ENCODE measurements at regions not wholly inside any gene's neighbourhood (a gene's known extent, or its start where the extent isn't known, plus 50 kb on each side); places are given as distances from the start of the nearest gene placed in this dataset.

- DNase-seq, result no peak
- no peaks in the 10 kb centered on the region for H3K9me3 ChIP-seq
- WGBS (ENCODE audit: insufficient coverage, low coverage, low lambda C conversion rate, missing lambda C conversion rate), result 84% methylated on average over 2 of the region's 3 CpGs
- ATAC-seq, result no peak
- intact Hi-C loops (cut with DNase I), result no loop called here
- no peaks in the 10 kb centered on the region for H3K36me3 ChIP-seq
- H3K4me1 ChIP-seq, result peaks cover 0 to 8% (median 3%) of the 10 kb centered on the region in 4 donors
- no peaks in the 10 kb centered on the region for H3K27me3 ChIP-seq
- H3K27ac ChIP-seq, result no peak overlapping the region
- TF ChIP-seq CTCF (IDR thresholded peaks at IDR 0.05) (no peak), POLR2A (IDR thresholded peaks at IDR 0.05) (no peak)
- H3K4me3 ChIP-seq, result no peak overlapping the region
Measured at GRCh38 chr18:57900906-57901435, 97.9 kb upstream of the ATP8B1 start.

- Histone ChIP-seq H3K4me1 (peaks cover 0 to 8% (median 3%) of the 10 kb centered on the region in 4 donors), H3K4me3 (no peak overlapping the region), H3K36me3 (no peaks in the 10 kb centered on the region), H3K27ac (no peak overlapping the region), H3K9me3 (no peaks in the 10 kb centered on the region), H3K27me3 (no peaks in the 10 kb centered on the region)
- ATAC-seq (no peak), DNase-seq (no peak)
- intact Hi-C loops (cut with DNase I), result no loop called here
- no peak for TF ChIP-seq CTCF (IDR thresholded peaks at IDR 0.05)
- no peak for TF ChIP-seq POLR2A (IDR thresholded peaks at IDR 0.05)
- 26% methylated on average over 3 of the region's 4 CpGs for WGBS (ENCODE audit: insufficient coverage, low coverage, low lambda C conversion rate, missing lambda C conversion rate)
Measured at GRCh38 chr18:57898506-57899124, 95.5 kb upstream of the ATP8B1 start.

- TF ChIP-seq CTCF (IDR thresholded peaks at IDR 0.05), result no peak
- TF ChIP-seq POLR2A (IDR thresholded peaks at IDR 0.05), result no peak
- no peaks in the 10 kb centered on the region for H3K27me3 ChIP-seq
- ATAC-seq, result no peak
- H3K27ac ChIP-seq, result no peak overlapping the region
- 75% methylated on average over 4 of the region's 9 CpGs for WGBS (ENCODE audit: insufficient coverage, low coverage, low lambda C conversion rate, missing lambda C conversion rate)
- no peak overlapping the region for H3K4me3 ChIP-seq
- no peak for DNase-seq
- no peaks in the 10 kb centered on the region for H3K4me1 ChIP-seq
- no peaks in the 10 kb centered on the region for H3K36me3 ChIP-seq
- intact Hi-C loops (cut with DNase I), result no loop called here
- H3K9me3 ChIP-seq, result no peaks in the 10 kb centered on the region
Measured at GRCh38 chr18:57895182-57895581, 92.1 kb upstream of the ATP8B1 start.

GRCh38 chr18:57891707-57892391 lies 88.7 kb upstream of the ATP8B1 start:
- TF ChIP-seq CTCF (IDR thresholded peaks at IDR 0.05) (no peak), POLR2A (IDR thresholded peaks at IDR 0.05) (no peak)
- H3K4me3 ChIP-seq, result no peak overlapping the region
- H3K27ac ChIP-seq, result no peak overlapping the region
- 70% methylated on average over 2 of the region's 2 CpGs for WGBS (ENCODE audit: insufficient coverage, low coverage, low lambda C conversion rate, missing lambda C conversion rate)
- no peaks in the 10 kb centered on the region for H3K36me3 ChIP-seq
- ATAC-seq (no peak), DNase-seq (no peak)
- no peaks in the 10 kb centered on the region for H3K27me3 ChIP-seq
- H3K9me3 ChIP-seq, result no peaks in the 10 kb centered on the region
- H3K4me1 ChIP-seq, result no peaks in the 10 kb centered on the region
- intact Hi-C loops (cut with DNase I), result no loop called here
